Osteocyte (in vitro differentiated cells): ENCODE measurements at regions not wholly inside any gene's neighbourhood (a gene's known extent, or its start where the extent isn't known, plus 50 kb on each side); places are given as distances from the start of the nearest gene placed in this dataset.
"Not testable (repeated sequence)": the region's sequence is repeated elsewhere in the genome, so short reads cannot be mapped to it uniquely, and the experiment has no call there.

ENCODE experiments used
- DNase-seq: peaks from one replicate; pipeline ENCODE4 v3.0.0; 2021; ENCODE audit warnings: mixed read lengths; ENCODE audit not compliant: unreplicated experiment; ENCODE audit errors: extremely low spot score
- H3K27ac Mint-ChIP-seq: one replicate; pipeline ENCODE4 v1.8.0; 2021; ENCODE audit warnings: mild to moderate bottlenecking, mixed read lengths; ENCODE audit not compliant: unreplicated experiment
- H3K27me3 Mint-ChIP-seq: one replicate; pipeline ENCODE4 v1.8.0; 2021; ENCODE audit warnings: mixed read lengths; ENCODE audit not compliant: unreplicated experiment
- H3K36me3 Mint-ChIP-seq: one replicate; pipeline ENCODE4 v1.8.0; 2021; ENCODE audit warnings: mixed read lengths; ENCODE audit not compliant: unreplicated experiment
- H3K4me1 Mint-ChIP-seq: one replicate; pipeline ENCODE4 v1.8.0; 2021; ENCODE audit warnings: mixed read lengths; ENCODE audit not compliant: unreplicated experiment
- H3K4me3 Mint-ChIP-seq: one replicate; pipeline ENCODE4 v1.8.0; 2021; ENCODE audit warnings: mild to moderate bottlenecking, moderate library complexity, mixed read lengths; ENCODE audit not compliant: unreplicated experiment
- H3K9me3 Mint-ChIP-seq: one replicate; pipeline ENCODE4 v1.8.0; 2021; ENCODE audit warnings: mixed read lengths; ENCODE audit not compliant: unreplicated experiment
- TF ChIP-seq, protein P1 (sequence below): fragments of 200-600 bp; sonication (generic); IDR thresholded peaks from 2 replicates; pipeline ENCODE4 v1.5.0; 2021; ENCODE audit warnings: antibody characterized with exemption, mild to moderate bottlenecking, moderate library complexity

DNA sequence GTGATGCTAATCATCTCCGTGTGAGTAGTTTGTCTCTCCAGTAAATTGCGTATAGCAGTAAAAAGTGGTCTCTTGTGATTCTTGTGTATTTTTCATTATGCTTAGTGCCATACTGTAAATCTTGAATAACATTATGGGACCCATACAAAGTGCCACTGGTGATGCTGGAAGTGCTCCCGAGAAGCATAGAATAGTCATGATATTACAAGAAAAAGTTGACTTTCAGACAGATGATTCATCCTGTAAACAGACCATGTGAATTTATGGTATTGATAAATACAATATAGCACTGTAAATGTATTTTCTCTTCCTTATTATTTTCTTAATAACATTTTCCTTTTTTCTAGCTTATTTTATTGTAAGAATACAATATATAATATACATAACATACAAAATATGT is 74.6 kb upstream of the CDK6 start:
- Mint-ChIP-seq H3K27me3 (no peaks in the 10 kb centered on the region), H3K27ac (no peak overlapping the region), H3K9me3 (no peaks in the 10 kb centered on the region), H3K4me1 (no peaks in the 10 kb centered on the region), H3K36me3 (no peaks in the 10 kb centered on the region), H3K4me3 (no peak overlapping the region)
- DNase-seq: no peak
- TF ChIP-seq, protein P1, sequence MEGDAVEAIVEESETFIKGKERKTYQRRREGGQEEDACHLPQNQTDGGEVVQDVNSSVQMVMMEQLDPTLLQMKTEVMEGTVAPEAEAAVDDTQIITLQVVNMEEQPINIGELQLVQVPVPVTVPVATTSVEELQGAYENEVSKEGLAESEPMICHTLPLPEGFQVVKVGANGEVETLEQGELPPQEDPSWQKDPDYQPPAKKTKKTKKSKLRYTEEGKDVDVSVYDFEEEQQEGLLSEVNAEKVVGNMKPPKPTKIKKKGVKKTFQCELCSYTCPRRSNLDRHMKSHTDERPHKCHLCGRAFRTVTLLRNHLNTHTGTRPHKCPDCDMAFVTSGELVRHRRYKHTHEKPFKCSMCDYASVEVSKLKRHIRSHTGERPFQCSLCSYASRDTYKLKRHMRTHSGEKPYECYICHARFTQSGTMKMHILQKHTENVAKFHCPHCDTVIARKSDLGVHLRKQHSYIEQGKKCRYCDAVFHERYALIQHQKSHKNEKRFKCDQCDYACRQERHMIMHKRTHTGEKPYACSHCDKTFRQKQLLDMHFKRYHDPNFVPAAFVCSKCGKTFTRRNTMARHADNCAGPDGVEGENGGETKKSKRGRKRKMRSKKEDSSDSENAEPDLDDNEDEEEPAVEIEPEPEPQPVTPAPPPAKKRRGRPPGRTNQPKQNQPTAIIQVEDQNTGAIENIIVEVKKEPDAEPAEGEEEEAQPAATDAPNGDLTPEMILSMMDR: no peak

GRCh38 chr7:92909686-92910475 is 73.5 kb upstream of the CDK6 start:
- H3K27ac Mint-ChIP-seq: no peak overlapping the region
- peaks cover 3% of the 10 kb centered on the region for H3K4me1 Mint-ChIP-seq
- DNase-seq: no peak
- H3K36me3 Mint-ChIP-seq: no peaks in the 10 kb centered on the region
- H3K27me3 Mint-ChIP-seq: no peaks in the 10 kb centered on the region
- no peaks in the 10 kb centered on the region for H3K9me3 Mint-ChIP-seq
- TF ChIP-seq, protein P1: no peak
- H3K4me3 Mint-ChIP-seq: no peak overlapping the region

GRCh38 chr7:92904244-92905131 is 68.1 kb upstream of the CDK6 start:
- Mint-ChIP-seq H3K9me3 (no peaks in the 10 kb centered on the region), H3K27ac (peak overlapping the region; percentile 34)
- no peak for DNase-seq

GRCh38 chr7:92898798-92899197 is 62.4 kb upstream of the CDK6 start:
- Mint-ChIP-seq H3K27ac (no peak overlapping the region), H3K27me3 (no peaks in the 10 kb centered on the region), H3K9me3 (peaks cover 31% of the 10 kb centered on the region)

More at GRCh38 chr7:92904244-92905131, 68.1 kb upstream of the CDK6 start:
- Mint-ChIP-seq H3K36me3 (peaks cover 3% of the 10 kb centered on the region), H3K4me3 (no peak overlapping the region), H3K27me3 (no peaks in the 10 kb centered on the region), H3K4me1 (peaks cover 16% of the 10 kb centered on the region)
- TF ChIP-seq, protein P1: no peak

GRCh38 chr7:92894857-92895256 is 58.5 kb upstream of the CDK6 start:
- H3K9me3 Mint-ChIP-seq: peaks cover 31% of the 10 kb centered on the region
- not testable (repeated sequence) for H3K27me3 Mint-ChIP-seq, H3K4me1 Mint-ChIP-seq, DNase-seq, H3K27ac Mint-ChIP-seq, H3K4me3 Mint-ChIP-seq, H3K36me3 Mint-ChIP-seq

More at GRCh38 chr7:92898798-92899197, 62.4 kb upstream of the CDK6 start:
- H3K4me3 Mint-ChIP-seq: no peak overlapping the region
- DNase-seq: no peak
- peaks cover 9% of the 10 kb centered on the region for H3K36me3 Mint-ChIP-seq
- TF ChIP-seq, protein P1: no peak
- peaks cover 4% of the 10 kb centered on the region for H3K4me1 Mint-ChIP-seq
